HepG2 (cell line): ENCODE measurements at regions not wholly inside any gene's neighbourhood (a gene's known extent, or its start where the extent isn't known, plus 50 kb on each side); places are given as distances from the start of the nearest gene placed in this dataset.

Experiments used
- ATAC-seq: fragments of 200-7000 bp; cut with Tn5 transposase; 3 replicates; pipeline ENCODE4 v1.9.1; 2020; ENCODE audit warnings: mild to moderate bottlenecking, moderate library complexity
- BruUV-seq: library from RNA; stranded (reverse); fragments of 400-500 nt; replicated peaks from 2 replicates; lab custom pipeline; 2021; lab: Mats Ljungman, UMichigan
- CTCF ChIA-PET: fragments of 300-600 bp; formaldehyde crosslinking; extraction: SDS; loops from one replicate; lab custom pipeline; 2021; ENCODE audit warnings: low total read pairs, inconsistent platforms, low intra/inter-chr PET ratio; lab: Yijun Ruan, JAX
- POLR2A ChIA-PET: fragments of 350-600 bp; sonication (Branson Sonifier 250); formaldehyde crosslinking; loops from one replicate; lab custom pipeline; 2020; ENCODE audit warnings: antibody characterized with exemption, inconsistent platforms; lab: Yijun Ruan, JAX
- DNase-seq: peaks from one replicate; pipeline ENCODE4 v3.0.0-alpha.2; 2015; ENCODE audit warnings: low spot score
- FAIRE-seq: peaks from 3 replicates; lab custom pipeline; 2011; peaks lifted over from hg19 to GRCh38; lab: Jason Lieb, UNC
- H2AFZ ChIP-seq: one replicate; pipeline ENCODE4 v1.6.1; 2011; ENCODE audit warnings: low read length, inconsistent platforms
- H3K27ac ChIP-seq: fragments of 300-600 bp; 3 replicates; pipeline ENCODE4 v1.8.0; 2011; ENCODE audit warnings: mixed run types, mild to moderate bottlenecking, mixed read lengths, low read length, inconsistent platforms; ENCODE audit not compliant: insufficient read depth; ENCODE audit errors: extremely low read length
- H3K27me3 ChIP-seq, 2 experiments: fragments of 200-600 bp in 1 of 2; 2 replicates in 1 of 2; 3 replicates in 1 of 2; pipeline versions ENCODE4 v1.6.0 to v1.8.0; 2011; ENCODE audit warnings: low read length in 2 of 2, mild to moderate bottlenecking in 2 of 2, moderate library complexity in 2 of 2, inconsistent platforms in 1 of 2; ENCODE audit not compliant: insufficient read depth in 2 of 2, control insufficient read depth in 1 of 2
- H3K36me3 ChIP-seq, 2 experiments: fragments of 200-600 bp in 1 of 2; replicated peaks in 1 of 2; 2 replicates in 1 of 2; 3 replicates in 1 of 2; pipeline versions ENCODE4 v1.5.1 to v1.8.0; 2011; ENCODE audit warnings: low read length in 2 of 2, inconsistent platforms in 1 of 2; ENCODE audit not compliant: insufficient read depth in 2 of 2, control insufficient read depth in 1 of 2
- H3K4me1 ChIP-seq: 2 replicates; pipeline ENCODE4 v1.5.1; 2012; ENCODE audit warnings: low read length, inconsistent platforms; ENCODE audit not compliant: insufficient read depth
- H3K4me2 ChIP-seq: 2 replicates; pipeline ENCODE4 v1.6.0; 2011; ENCODE audit warnings: low read depth, low read length, inconsistent platforms
- H3K4me3 ChIP-seq, 3 experiments: fragments of 200-600 bp in 1 of 3; sonication (generic), shearing (Covaris generic) in 1 of 3; replicated peaks in 1 of 3; 2 replicates each; pipeline ENCODE4 v1.5.1; 2011 to 2016; ENCODE audit warnings: low read length in 3 of 3, inconsistent platforms in 2 of 3, low read depth in 2 of 3, mild to moderate bottlenecking in 2 of 3, control low read depth in 1 of 3, mixed read lengths in 1 of 3; ENCODE audit not compliant: insufficient read depth in 1 of 3
- H3K79me2 ChIP-seq: one replicate; pipeline ENCODE4 v1.6.1; 2011; ENCODE audit warnings: low read length, inconsistent platforms; ENCODE audit not compliant: insufficient read depth
- H3K9ac ChIP-seq: 2 replicates; pipeline ENCODE4 v1.6.0; 2011; ENCODE audit warnings: mild to moderate bottlenecking, low read depth, low read length, inconsistent platforms; ENCODE audit not compliant: insufficient read depth
- H3K9me3 ChIP-seq: 2 replicates; pipeline ENCODE4 v1.5.1; 2012; ENCODE audit warnings: mild to moderate bottlenecking, low read length
- H4K20me1 ChIP-seq: 2 replicates; pipeline ENCODE4 v1.6.0; 2011; ENCODE audit warnings: inconsistent platforms, mild to moderate bottlenecking, low read length, moderate library complexity; ENCODE audit not compliant: insufficient read depth
- ADNP ChIP-seq: sonication (generic); formaldehyde crosslinking; IDR thresholded peaks from 2 replicates; pipeline ENCODE4 v1.4.0; 2020; ENCODE audit warnings: missing genetic modification reagents
- SCMH1 ChIP-seq: sonication (generic); formaldehyde crosslinking; IDR thresholded peaks from 2 replicates; pipeline ENCODE4 v1.9.0; 2021; ENCODE audit warnings: missing genetic modification reagents, mild to moderate bottlenecking, borderline replicate concordance
- SIN3A ChIP-seq: IDR thresholded peaks from 2 replicates; pipeline ENCODE4 v1.6.1; 2011; ENCODE audit warnings: low read depth, mild to moderate bottlenecking, control low read depth, low read length, borderline replicate concordance
- SOX6 ChIP-seq, 2 experiments: fragments of 450-650 bp in 1 of 2; sonication (generic) in 1 of 2; formaldehyde crosslinking in 1 of 2; IDR thresholded peaks; 2 replicates each; pipeline versions ENCODE4 v1.4.0 to v1.6.1; 2017 to 2020; ENCODE audit warnings: antibody characterized with exemption in 1 of 2, mild to moderate bottlenecking in 1 of 2, missing genetic modification reagents in 1 of 2
- TAF1 ChIP-seq: sonication (generic); formaldehyde crosslinking; IDR thresholded peaks from 2 replicates; pipeline ENCODE4 v1.4.0; 2020; ENCODE audit warnings: missing genetic modification reagents
- ZFYVE20 ChIP-seq: sonication (generic); formaldehyde crosslinking; IDR thresholded peaks from 2 replicates; pipeline ENCODE4 v1.8.0; 2023; ENCODE audit warnings: low read depth, mild to moderate bottlenecking, moderate library complexity, missing genetic modification reagents, borderline replicate concordance
- ZNF235 ChIP-seq: sonication (generic); formaldehyde crosslinking; IDR thresholded peaks from 2 replicates; pipeline ENCODE4 v1.8.1; 2023; ENCODE audit warnings: mild to moderate bottlenecking, missing genetic modification reagents, borderline replicate concordance
- ZNF850 ChIP-seq: sonication (generic); formaldehyde crosslinking; conservative IDR thresholded peaks from 2 replicates; pipeline ENCODE4 v1.9.0; 2021; ENCODE audit warnings: mild to moderate bottlenecking, missing genetic modification reagents
- in situ Hi-C: cut with HindIII; loops from 2 replicates; pipeline ENCODE4 v1.10.0; 2017; ENCODE audit warnings: low pct_unique_long_range_greater_than_20kb; ENCODE audit not compliant: extremely low pct_ligation_motif_present
- intact Hi-C: fragments of 100-400 bp; cut with micrococcal nuclease; formaldehyde crosslinking; loops from one replicate; pipeline ENCODE4 v1.10.0; 2022; ENCODE audit not compliant: unreplicated experiment
- TF ChIP-seq, protein P1 (sequence below): sonication (generic); formaldehyde crosslinking; IDR thresholded peaks from 2 replicates; pipeline ENCODE4 v1.4.0; 2020; ENCODE audit warnings: mild to moderate bottlenecking, missing genetic modification reagents
- TF ChIP-seq, protein P2 (sequence below): sonication (generic); formaldehyde crosslinking; IDR thresholded peaks from 2 replicates; pipeline ENCODE4 v1.9.0; 2021; ENCODE audit warnings: missing genetic modification reagents, borderline replicate concordance
- TF ChIP-seq, protein P3 (sequence below): sonication (generic); formaldehyde crosslinking; IDR thresholded peaks from 2 replicates; pipeline ENCODE4 v1.8.0; 2022; ENCODE audit warnings: low read depth, missing genetic modification reagents
- TF ChIP-seq, protein P4 (sequence below): sonication (generic); formaldehyde crosslinking; IDR thresholded peaks from 2 replicates; pipeline ENCODE4 v1.5.1; 2020; ENCODE audit warnings: mild to moderate bottlenecking, missing genetic modification reagents, borderline replicate concordance

DNA sequence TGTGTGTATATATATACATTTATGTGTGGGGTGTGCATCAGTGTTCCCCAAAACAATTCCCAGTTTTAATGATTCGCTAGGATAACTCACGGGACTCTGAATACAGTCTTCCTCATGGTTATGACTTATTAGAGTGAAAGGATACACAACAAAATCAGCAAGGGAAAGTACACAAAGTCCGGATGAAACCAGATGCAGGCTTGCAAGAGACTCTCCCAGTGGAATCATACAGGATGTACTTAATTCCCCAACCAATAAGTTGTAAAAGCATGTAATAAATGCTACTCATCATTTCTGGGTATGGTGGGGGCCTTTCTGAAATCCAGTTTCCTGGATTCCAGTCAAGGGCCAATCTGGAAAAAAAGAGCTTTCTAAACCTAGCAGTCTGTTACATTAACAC lies 654.1 kb upstream of the SYT4 start (continued):
- TF ChIP-seq SOX6 (IDR thresholded peaks at IDR 0.05) (no peak), SOX6 (CRISPR knock-in tag; IDR thresholded peaks at IDR 0.05) (no peak), ZNF850 (no peak), TAF1 (CRISPR knock-in tag) (no peak), SCMH1 (no peak)
- TF ChIP-seq, protein P1, sequence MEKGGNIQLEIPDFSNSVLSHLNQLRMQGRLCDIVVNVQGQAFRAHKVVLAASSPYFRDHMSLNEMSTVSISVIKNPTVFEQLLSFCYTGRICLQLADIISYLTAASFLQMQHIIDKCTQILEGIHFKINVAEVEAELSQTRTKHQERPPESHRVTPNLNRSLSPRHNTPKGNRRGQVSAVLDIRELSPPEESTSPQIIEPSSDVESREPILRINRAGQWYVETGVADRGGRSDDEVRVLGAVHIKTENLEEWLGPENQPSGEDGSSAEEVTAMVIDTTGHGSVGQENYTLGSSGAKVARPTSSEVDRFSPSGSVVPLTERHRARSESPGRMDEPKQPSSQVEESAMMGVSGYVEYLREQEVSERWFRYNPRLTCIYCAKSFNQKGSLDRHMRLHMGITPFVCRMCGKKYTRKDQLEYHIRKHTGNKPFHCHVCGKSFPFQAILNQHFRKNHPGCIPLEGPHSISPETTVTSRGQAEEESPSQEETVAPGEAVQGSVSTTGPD (CRISPR knock-in tag) = no peak
- TF ChIP-seq, protein P2, sequence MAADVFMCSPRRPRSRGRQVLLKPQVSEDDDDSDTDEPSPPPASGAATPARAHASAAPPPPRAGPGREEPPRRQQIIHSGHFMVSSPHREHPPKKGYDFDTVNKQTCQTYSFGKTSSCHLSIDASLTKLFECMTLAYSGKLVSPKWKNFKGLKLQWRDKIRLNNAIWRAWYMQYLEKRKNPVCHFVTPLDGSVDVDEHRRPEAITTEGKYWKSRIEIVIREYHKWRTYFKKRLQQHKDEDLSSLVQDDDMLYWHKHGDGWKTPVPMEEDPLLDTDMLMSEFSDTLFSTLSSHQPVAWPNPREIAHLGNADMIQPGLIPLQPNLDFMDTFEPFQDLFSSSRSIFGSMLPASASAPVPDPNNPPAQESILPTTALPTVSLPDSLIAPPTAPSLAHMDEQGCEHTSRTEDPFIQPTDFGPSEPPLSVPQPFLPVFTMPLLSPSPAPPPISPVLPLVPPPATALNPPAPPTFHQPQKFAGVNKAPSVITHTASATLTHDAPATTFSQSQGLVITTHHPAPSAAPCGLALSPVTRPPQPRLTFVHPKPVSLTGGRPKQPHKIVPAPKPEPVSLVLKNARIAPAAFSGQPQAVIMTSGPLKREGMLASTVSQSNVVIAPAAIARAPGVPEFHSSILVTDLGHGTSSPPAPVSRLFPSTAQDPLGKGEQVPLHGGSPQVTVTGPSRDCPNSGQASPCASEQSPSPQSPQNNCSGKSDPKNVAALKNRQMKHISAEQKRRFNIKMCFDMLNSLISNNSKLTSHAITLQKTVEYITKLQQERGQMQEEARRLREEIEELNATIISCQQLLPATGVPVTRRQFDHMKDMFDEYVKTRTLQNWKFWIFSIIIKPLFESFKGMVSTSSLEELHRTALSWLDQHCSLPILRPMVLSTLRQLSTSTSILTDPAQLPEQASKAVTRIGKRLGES (CRISPR knock-in tag) = no peak

DNA sequence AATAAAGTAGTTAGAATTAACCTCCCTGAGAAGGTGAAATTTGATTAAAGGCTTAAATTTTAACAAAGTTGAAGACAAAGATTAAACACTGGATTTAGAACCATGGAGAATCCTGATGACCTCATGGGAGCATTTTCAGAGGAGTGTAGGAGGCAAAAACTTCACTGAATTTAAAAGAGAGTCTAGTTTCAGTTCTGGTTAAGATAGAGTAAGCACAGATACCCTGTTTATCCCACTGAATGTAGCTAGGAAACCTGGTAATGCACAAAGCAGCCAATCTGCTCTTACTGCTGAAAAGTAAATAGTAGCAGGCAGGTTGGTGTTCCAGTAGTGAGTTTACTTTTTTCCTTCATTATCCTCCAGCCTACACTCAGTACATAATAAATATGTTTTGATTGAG lies 654.9 kb upstream of the SYT4 start:
- intact Hi-C loops (no loop called here), in situ Hi-C loops (no loop called here)
- DNase-seq (no peak), FAIRE-seq (no peak), ATAC-seq (no peak)
- H2AFZ ChIP-seq = no peak overlapping the region
- POLR2A ChIA-PET = no interaction called here
- no peaks in the 10 kb centered on the region for H3K36me3 ChIP-seq
- no peaks in the 10 kb centered on the region for H3K79me2 ChIP-seq
- no peak overlapping the region for H3K4me2 ChIP-seq
- no TSS peak for BruUV-seq
- no peaks in the 10 kb centered on the region for H4K20me1 ChIP-seq
- CTCF ChIA-PET = no interaction called here
- no peak overlapping the region for H3K9ac ChIP-seq
- no peaks in the 10 kb centered on the region for H3K4me1 ChIP-seq
- H3K4me3 ChIP-seq = no peak overlapping the region
- H3K27me3 ChIP-seq = no peaks in the 10 kb centered on the region
- H3K9me3 ChIP-seq = peaks cover 31% of the 10 kb centered on the region
- H3K27ac ChIP-seq = no peak overlapping the region
- TF ChIP-seq, protein P3, sequence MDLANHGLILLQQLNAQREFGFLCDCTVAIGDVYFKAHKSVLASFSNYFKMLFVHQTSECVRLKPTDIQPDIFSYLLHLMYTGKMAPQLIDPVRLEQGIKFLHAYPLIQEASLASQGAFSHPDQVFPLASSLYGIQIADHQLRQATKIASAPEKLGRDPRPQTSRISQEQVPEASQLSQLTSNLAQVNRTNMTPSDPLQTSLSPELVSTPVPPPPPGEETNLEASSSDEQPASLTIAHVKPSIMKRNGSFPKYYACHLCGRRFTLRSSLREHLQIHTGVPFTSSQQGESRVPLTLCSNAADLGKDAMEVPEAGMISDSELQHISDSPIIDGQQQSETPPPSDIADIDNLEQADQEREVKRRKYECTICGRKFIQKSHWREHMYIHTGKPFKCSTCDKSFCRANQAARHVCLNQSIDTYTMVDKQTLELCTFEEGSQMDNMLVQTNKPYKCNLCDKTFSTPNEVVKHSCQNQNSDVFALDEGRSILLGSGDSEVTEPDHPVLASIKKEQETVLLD (CRISPR knock-in tag) = no peak
- TF ChIP-seq SIN3A (no peak), ZNF235 (CRISPR knock-in tag) (no peak), ADNP (CRISPR knock-in tag) (no peak), ZFYVE20 (CRISPR knock-in tag) (no peak)
- TF ChIP-seq, protein P4, sequence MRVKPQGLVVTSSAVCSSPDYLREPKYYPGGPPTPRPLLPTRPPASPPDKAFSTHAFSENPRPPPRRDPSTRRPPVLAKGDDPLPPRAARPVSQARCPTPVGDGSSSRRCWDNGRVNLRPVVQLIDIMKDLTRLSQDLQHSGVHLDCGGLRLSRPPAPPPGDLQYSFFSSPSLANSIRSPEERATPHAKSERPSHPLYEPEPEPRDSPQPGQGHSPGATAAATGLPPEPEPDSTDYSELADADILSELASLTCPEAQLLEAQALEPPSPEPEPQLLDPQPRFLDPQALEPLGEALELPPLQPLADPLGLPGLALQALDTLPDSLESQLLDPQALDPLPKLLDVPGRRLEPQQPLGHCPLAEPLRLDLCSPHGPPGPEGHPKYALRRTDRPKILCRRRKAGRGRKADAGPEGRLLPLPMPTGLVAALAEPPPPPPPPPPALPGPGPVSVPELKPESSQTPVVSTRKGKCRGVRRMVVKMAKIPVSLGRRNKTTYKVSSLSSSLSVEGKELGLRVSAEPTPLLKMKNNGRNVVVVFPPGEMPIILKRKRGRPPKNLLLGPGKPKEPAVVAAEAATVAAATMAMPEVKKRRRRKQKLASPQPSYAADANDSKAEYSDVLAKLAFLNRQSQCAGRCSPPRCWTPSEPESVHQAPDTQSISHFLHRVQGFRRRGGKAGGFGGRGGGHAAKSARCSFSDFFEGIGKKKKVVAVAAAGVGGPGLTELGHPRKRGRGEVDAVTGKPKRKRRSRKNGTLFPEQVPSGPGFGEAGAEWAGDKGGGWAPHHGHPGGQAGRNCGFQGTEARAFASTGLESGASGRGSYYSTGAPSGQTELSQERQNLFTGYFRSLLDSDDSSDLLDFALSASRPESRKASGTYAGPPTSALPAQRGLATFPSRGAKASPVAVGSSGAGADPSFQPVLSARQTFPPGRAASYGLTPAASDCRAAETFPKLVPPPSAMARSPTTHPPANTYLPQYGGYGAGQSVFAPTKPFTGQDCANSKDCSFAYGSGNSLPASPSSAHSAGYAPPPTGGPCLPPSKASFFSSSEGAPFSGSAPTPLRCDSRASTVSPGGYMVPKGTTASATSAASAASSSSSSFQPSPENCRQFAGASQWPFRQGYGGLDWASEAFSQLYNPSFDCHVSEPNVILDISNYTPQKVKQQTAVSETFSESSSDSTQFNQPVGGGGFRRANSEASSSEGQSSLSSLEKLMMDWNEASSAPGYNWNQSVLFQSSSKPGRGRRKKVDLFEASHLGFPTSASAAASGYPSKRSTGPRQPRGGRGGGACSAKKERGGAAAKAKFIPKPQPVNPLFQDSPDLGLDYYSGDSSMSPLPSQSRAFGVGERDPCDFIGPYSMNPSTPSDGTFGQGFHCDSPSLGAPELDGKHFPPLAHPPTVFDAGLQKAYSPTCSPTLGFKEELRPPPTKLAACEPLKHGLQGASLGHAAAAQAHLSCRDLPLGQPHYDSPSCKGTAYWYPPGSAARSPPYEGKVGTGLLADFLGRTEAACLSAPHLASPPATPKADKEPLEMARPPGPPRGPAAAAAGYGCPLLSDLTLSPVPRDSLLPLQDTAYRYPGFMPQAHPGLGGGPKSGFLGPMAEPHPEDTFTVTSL (CRISPR knock-in tag) = no peak
